Upper lobe of right lung (tissue), 1 donor: ENCODE measurements at regions not wholly inside any gene's neighbourhood (a gene's known extent, or its start where the extent isn't known, plus 50 kb on each side); places are given as distances from the start of the nearest gene placed in this dataset.
"Not testable (repeated sequence)": the region's sequence is repeated elsewhere in the genome, so short reads cannot be mapped to it uniquely, and the experiment has no call there.

Experiments used
- ATAC-seq: fragments of 200-7000 bp; cut with Tn5 transposase; one replicate; pipeline ENCODE4 v1.9.1; 2020; ENCODE audit warnings: mild to moderate bottlenecking, moderate library complexity
- DNase-seq: peaks from one replicate; pipeline ENCODE4 v3.0.0-alpha.2; 2020
- H3K27ac ChIP-seq: fragments of 200-600 bp; one replicate; pipeline ENCODE4 v1.8.0; 2022
- H3K27me3 ChIP-seq: fragments of 200-600 bp; one replicate; pipeline ENCODE4 v1.8.0; 2022; ENCODE audit warnings: mild to moderate bottlenecking
- H3K36me3 ChIP-seq: fragments of 200-600 bp; one replicate; pipeline ENCODE4 v1.8.0; 2022
- H3K4me1 ChIP-seq: fragments of 200-600 bp; one replicate; pipeline ENCODE4 v1.8.0; 2022
- H3K4me3 ChIP-seq: fragments of 200-600 bp; one replicate; pipeline ENCODE4 v1.8.0; 2022; ENCODE audit warnings: mild to moderate bottlenecking
- H3K9me3 ChIP-seq: fragments of 200-600 bp; one replicate; pipeline ENCODE4 v1.8.0; 2022
- intact Hi-C: fragments of 100-400 bp; cut with DNase I; formaldehyde crosslinking; loops from one replicate; pipeline ENCODE4 v1.11.0; 2022
- TF ChIP-seq, protein P1 (sequence below): fragments of 200-600 bp; IDR thresholded peaks from one replicate; pipeline ENCODE4 v1.8.0; 2022; ENCODE audit warnings: antibody characterized with exemption
- donor health status: DM: no; HTN: yes; CAD: no; lungs with severe emphysema.

DNA sequence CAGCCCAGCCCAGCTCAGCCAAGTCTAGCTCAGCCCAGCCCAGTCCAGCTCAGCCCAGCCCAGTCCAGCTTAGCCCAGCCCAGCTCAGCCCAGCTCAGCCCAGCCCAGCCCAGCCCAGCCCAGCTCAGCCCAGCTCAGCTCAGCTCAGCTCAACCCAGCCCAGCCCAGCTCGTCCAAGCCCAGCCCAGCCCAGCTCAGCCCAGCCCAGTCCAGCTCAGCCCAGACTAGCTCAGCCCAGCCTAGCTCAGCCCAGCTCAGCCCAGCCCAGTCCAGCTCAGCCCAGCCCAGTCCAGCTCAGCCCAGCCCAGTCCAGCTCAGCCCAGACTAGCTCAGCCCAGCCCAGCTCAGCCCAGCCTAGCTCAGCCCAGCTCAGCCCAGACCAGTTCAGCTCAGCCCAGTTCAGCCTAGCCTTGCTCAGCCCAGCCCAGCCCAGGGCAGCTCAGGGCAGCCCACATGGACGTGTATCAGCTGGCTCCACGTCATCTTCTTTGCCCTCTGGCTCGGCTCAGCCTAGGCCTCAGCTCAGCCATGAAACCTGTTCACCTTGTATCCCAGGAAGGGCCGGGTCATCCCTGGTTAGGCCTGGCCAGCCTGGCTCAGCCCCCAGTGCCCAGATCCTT, 185.6 kb downstream of the TMEM121 start:
- Histone ChIP-seq H3K27me3 (no peaks in the 10 kb centered on the region), H3K27ac (no peak overlapping the region), H3K36me3 (no peaks in the 10 kb centered on the region), H3K4me3 (no peak overlapping the region), H3K4me1 (no peaks in the 10 kb centered on the region), H3K9me3 (no peaks in the 10 kb centered on the region)
- intact Hi-C loops = no loop called here
- TF ChIP-seq, protein P1, sequence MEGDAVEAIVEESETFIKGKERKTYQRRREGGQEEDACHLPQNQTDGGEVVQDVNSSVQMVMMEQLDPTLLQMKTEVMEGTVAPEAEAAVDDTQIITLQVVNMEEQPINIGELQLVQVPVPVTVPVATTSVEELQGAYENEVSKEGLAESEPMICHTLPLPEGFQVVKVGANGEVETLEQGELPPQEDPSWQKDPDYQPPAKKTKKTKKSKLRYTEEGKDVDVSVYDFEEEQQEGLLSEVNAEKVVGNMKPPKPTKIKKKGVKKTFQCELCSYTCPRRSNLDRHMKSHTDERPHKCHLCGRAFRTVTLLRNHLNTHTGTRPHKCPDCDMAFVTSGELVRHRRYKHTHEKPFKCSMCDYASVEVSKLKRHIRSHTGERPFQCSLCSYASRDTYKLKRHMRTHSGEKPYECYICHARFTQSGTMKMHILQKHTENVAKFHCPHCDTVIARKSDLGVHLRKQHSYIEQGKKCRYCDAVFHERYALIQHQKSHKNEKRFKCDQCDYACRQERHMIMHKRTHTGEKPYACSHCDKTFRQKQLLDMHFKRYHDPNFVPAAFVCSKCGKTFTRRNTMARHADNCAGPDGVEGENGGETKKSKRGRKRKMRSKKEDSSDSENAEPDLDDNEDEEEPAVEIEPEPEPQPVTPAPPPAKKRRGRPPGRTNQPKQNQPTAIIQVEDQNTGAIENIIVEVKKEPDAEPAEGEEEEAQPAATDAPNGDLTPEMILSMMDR = no peak
- ATAC-seq (no peak), DNase-seq (no peak)

DNA sequence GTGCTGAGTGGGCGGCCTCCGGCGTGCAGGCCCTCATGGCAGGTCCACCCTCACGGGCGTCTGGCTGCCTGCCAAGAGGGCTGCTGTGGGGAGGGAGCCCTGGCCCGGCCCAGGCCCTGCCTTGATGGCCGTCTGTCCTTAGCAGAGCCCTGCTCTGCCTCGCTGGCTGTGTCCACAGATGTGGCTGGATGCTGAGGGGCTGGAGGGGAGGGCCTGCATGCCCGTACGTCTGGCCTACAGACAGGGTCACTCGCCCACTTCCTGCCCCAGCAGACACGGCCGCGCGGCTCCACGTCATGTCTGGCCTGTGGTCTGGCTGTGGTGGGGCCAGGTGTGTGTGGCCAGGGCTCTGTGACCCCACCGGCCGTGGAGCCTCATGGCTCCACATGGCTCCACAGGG, 186.3 kb downstream of the TMEM121 start:
- H3K4me1 ChIP-seq, H3K27ac ChIP-seq, H3K9me3 ChIP-seq, H3K36me3 ChIP-seq, H3K27me3 ChIP-seq, intact Hi-C loops, ATAC-seq, H3K4me3 ChIP-seq: not testable (repeated sequence)
- peak; percentile 58 for DNase-seq

DNA sequence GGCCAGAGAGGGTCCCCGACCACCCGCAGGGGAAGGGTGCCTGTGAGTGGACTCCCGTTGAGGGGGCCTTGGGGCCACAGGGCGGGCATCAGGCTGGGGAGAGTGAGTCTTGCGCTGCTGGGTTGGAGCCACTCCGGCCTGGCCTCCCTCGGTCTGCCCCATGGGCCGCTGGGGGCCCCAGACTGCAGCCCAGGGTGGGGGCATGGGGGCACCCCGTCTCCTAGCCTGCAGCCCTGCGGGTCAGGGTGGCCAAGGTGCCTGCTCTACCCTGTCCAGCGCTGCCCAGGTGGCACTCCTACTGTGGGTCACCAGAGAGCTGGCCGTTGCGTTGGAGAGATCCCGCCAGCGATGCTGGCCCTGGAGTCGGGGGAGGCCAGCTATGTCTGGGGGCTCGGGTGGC, 186.8 kb downstream of the TMEM121 start:
- H3K4me1 ChIP-seq, H3K9me3 ChIP-seq, H3K27me3 ChIP-seq, H3K27ac ChIP-seq, intact Hi-C loops, ATAC-seq, H3K4me3 ChIP-seq, H3K36me3 ChIP-seq: not testable (repeated sequence)
- DNase-seq = peak; percentile 54

DNA sequence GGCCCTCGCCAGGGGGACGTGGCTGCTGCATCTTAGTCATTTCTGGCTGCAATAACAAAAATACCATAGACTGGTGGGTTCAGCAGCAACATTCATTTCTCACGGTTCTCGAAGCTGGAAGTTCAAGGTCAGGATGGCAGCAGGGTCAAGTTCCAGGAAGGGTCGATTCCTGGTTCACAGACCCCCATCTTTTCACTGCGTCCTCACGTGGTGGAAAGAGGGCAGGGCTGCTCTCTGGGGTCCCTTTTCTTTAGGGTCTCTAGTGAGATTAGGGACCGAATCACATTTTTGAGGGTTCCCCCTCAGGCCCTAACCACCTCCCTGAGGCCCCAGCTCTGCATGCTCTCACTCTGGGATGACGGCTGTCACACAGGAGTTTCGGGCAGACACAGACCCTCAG, 187.5 kb downstream of the TMEM121 start:
- H3K4me1 ChIP-seq, H3K27ac ChIP-seq, ATAC-seq, H3K4me3 ChIP-seq, H3K9me3 ChIP-seq, intact Hi-C loops, H3K27me3 ChIP-seq, DNase-seq, H3K36me3 ChIP-seq: not testable (repeated sequence)

DNA sequence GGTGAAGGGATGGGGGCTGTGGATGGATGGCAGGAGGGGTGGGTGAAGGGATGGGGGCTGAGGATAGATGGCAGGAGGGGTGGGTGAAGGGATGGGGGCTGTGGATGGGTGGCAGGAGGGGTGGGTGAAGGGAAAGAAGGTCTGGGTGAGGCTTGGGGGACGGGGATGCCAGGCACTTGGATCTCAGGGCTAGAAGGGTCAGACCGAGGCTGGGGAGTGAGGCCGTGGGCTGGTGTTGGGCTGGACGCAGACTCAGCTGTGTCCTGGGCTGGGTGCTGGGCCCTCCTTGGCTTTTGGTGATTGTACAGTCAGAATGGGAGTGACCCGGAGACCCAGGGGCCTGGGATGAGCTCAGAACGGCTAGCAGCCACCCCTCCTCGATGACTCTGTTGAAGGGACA, 192.4 kb downstream of the TMEM121 start:
- H3K9me3 ChIP-seq, H3K4me3 ChIP-seq, H3K36me3 ChIP-seq, intact Hi-C loops, ATAC-seq, H3K4me1 ChIP-seq, H3K27ac ChIP-seq, H3K27me3 ChIP-seq, DNase-seq: not testable (repeated sequence)

DNA sequence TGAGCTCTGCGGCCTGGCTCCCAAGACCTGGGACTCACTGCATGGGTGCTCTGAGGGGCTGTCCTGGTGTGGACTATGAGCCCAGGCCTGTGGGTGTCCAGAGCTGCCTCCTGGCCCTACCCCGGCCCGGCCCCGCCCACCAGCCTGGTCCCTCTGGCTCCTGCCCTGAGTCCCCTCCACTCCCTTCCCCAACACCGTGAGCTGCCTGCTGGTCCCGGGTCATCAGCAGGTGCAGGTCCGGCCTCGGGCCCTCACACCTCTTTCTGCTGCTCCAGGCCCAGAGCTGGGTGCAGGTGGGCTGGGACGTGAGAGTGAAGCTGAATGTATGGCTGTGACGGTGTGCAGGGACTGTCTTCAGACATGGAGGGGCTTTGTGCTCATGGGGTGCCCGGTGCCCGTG, 193.7 kb downstream of the TMEM121 start:
- H3K27ac ChIP-seq, H3K27me3 ChIP-seq, intact Hi-C loops, H3K36me3 ChIP-seq, H3K4me1 ChIP-seq, DNase-seq, H3K4me3 ChIP-seq, H3K9me3 ChIP-seq, ATAC-seq: not testable (repeated sequence)

DNA sequence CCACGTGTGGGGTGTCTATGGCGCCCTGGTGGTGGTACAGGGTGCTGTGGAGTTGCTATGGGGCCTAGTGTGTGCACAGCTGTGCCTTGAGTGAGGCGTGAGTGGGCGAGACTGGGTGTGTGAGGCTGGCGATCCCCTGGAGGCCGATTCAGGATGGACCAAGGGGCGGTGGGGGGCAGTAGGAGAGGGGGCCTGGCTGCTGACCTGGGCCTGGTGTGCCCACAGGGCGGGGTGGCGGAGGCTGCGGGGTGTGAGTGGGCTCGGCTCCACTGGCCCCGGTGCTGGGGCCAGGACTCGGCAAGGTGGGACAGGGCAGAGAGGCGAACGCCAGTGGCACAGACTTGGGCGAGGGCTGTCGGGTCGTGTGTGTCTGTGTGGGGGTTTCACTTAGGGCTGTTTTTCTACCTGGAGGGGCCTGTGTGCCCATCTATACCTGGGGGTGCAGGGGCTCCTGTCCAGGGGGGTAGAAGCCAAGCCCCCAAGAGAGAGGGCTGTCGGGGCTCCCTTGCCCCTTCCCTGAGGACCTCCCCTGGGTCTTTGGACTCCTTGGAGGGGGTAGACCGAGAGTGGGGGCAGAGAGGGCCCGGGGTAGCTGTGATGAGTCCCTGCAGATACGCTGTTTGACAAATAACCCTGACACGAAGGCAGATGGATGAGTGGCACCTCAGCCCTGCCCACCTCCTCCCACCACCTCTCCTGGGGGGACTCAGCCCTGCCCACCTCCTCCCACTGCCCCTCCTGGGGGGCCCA, 194.6 kb downstream of the TMEM121 start:
- H3K27ac ChIP-seq, H3K9me3 ChIP-seq, H3K36me3 ChIP-seq, ATAC-seq, H3K4me3 ChIP-seq, H3K4me1 ChIP-seq, H3K27me3 ChIP-seq, intact Hi-C loops: not testable (repeated sequence)
- DNase-seq = peak; percentile 40

DNA sequence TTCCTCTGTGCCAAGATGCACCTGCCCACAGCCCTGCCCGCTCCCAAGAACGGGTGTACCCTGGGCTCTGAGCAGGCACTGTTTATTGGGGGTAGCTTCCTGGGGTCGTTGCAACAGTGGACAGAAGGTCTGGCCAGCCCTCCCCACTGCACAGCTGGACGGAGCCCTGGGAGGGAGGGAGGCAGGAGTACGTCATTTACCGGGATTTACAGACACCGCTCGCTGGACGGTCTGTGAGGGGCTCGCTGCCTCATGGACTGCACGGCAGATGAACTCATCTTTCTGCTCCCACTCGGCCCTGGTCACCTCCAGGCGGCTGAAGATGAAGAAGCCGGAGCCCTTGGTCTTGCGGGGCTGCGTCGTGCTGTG, 195.2 kb downstream of the TMEM121 start:
- intact Hi-C loops, H3K4me3 ChIP-seq, ATAC-seq, H3K36me3 ChIP-seq, H3K4me1 ChIP-seq, H3K27ac ChIP-seq, H3K27me3 ChIP-seq, H3K9me3 ChIP-seq: not testable (repeated sequence)
- peak; percentile 25 for DNase-seq

DNA sequence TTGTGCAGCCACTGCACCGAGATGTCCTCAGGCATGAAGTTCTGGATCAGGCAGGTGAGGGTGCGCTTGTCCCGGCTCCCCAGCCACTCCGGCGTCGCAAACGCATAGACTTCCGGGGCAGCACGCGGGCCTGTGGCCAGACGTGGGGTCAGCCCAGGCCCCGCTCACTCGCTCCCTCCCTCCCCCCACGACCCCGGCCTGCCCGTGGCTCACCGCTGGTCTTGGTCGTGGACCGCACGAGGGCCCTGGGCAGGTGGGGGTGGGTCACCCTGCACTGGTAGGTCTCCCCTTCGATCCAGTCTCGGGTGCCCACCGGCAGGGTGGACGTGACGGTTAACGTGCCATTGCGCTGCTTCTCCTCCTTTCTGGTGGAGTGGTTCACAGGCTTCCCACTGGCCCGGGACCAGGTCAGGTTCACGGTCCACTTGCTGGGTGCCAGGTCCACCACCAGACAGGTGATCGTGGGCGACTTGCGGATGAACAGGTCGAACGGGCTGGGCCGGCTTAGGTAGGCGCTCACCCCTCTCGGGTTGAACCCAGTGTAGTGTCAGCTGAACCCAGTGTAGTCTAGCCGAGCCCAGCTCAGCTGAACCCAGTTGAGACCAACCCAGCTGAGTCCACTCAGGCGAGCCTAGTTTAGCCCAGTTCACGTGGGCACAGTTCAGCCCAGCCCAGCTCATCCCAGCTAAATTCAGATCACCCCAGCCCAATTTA, 195.8 kb downstream of the TMEM121 start:
- ATAC-seq, H3K4me1 ChIP-seq, H3K27ac ChIP-seq, H3K27me3 ChIP-seq, H3K4me3 ChIP-seq, intact Hi-C loops, H3K36me3 ChIP-seq, H3K9me3 ChIP-seq: not testable (repeated sequence)
- peak; percentile 57 for DNase-seq

DNA sequence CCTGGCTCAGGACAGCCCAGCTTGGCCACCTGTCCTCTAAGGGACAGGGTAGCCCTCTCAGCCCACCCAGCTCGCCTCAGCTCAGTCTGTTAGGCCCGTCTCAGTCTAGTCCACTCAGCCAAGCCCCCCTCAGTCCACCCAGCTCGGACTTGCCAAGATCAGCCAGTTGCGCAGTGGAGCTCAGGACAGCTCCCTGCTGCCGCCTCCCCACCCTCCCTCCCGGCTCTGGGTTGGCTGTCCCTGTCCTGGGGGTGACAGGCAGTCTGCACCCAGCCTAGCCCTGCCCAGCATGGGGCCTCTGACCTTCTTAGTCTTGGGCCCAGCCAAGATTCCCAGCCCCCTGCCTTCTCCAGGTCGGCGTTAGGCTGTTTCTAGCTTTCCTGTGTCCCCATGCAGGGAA, 196.9 kb downstream of the TMEM121 start:
- H3K36me3 ChIP-seq, ATAC-seq, H3K27ac ChIP-seq, intact Hi-C loops, H3K4me3 ChIP-seq, H3K4me1 ChIP-seq, H3K9me3 ChIP-seq, H3K27me3 ChIP-seq: not testable (repeated sequence)
- DNase-seq = peak; percentile 45

DNA sequence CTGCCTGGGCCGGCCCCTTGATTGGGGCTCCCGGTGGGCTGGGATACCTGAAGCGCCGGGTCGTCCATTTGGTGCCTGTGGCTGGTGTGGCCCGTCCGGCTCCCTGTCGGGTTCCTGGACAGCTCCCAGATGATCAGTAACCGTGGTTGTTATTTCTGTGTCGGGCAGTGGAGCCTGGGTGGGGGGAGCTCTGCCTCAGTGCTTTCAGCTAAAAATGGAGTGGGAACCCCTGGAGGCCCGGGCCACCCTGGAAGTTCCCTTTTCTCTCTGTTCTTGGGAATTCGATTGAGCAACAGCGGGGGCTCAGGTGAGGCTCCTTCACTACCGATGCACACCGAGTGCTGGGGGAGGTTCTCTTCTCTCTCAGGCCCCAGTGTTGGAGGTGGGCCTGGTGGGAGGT, 197.4 kb downstream of the TMEM121 start:
- ATAC-seq, H3K4me1 ChIP-seq, H3K27me3 ChIP-seq, intact Hi-C loops, H3K27ac ChIP-seq, H3K9me3 ChIP-seq, H3K36me3 ChIP-seq, H3K4me3 ChIP-seq: not testable (repeated sequence)
- peak; percentile 46 for DNase-seq

DNA sequence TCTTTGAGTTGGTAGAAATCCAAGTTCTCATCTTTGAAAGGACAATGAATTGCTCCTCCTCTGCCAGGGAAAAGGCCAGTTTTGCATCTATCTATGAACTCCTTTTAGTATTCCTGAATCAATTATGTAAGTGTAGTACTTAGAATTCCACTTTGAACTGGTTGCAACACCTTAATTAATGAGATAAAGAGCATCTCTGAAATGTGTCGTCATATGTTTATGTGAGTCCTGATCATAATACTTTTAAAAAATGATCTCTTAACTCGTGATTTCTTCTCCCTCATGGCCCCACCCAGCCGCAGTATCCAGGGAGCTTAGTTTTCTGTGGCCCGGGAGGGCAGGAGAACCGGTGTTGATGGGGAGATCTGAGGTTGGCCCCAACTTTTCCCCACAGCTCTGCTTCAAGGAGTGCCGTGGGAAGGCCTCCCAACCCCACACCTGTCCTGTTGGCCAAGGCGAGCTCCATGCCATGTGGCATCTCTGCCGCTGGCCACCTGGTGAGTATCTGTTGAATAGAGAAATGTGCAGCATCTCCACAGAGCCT, 203.5 kb downstream of the TMEM121 start:
- ATAC-seq, H3K27me3 ChIP-seq, H3K36me3 ChIP-seq, H3K4me1 ChIP-seq, H3K9me3 ChIP-seq, intact Hi-C loops, H3K27ac ChIP-seq, H3K4me3 ChIP-seq: not testable (repeated sequence)
- DNase-seq = peak; percentile 40

DNA sequence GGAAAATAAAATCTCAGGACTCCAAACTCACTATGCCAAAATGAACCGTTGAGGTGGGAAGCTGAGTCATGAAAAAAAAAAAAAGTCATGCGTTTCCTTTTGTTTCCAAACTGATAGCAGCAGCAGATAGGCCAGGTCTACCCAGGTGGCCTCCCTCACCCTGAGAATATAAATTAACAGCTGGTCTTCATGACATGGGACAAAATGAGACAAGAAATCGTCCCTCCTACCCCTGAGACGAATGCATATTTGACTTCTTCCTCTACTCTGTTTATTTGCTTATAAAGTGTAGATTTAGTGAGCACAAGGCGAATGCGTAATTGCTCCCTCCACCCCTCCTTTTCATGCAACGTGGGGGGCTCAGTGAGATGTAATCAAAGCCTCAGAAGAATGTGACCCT, 204.3 kb downstream of the TMEM121 start:
- H3K27me3 ChIP-seq, H3K36me3 ChIP-seq, ATAC-seq, DNase-seq, H3K4me3 ChIP-seq, intact Hi-C loops, H3K9me3 ChIP-seq, H3K27ac ChIP-seq, H3K4me1 ChIP-seq: not testable (repeated sequence)
